Spinal cord (tissue), 9 donors: ENCODE measurements at regions not wholly inside any gene's neighbourhood (a gene's known extent, or its start where the extent isn't known, plus 50 kb on each side); places are given as distances from the start of the nearest gene placed in this dataset.
"Not testable (repeated sequence)": the region's sequence is repeated elsewhere in the genome, so short reads cannot be mapped to it uniquely, and the experiment has no call there.

Experiments
- DNase-seq, 6 donors: peaks; one replicate each; pipeline versions ENCODE4 v3.0.0 to v3.0.0-alpha.2; 2013 to 2015; ENCODE audit warnings: low spot score in 6 of 6, low read depth in 4 of 6
- H3K27ac ChIP-seq: one replicate; pipeline ENCODE4 v1.5.1; 2013; ENCODE audit warnings: low read depth, low read length, control low read depth
- H3K27me3 ChIP-seq: one replicate; pipeline ENCODE4 v1.6.1; 2013; ENCODE audit warnings: low read length; ENCODE audit not compliant: control insufficient read depth, insufficient read depth
- H3K36me3 ChIP-seq: one replicate; pipeline ENCODE4 v1.6.1; 2013; ENCODE audit warnings: low read length; ENCODE audit not compliant: control insufficient read depth, insufficient read depth
- H3K4me1 ChIP-seq: one replicate; pipeline ENCODE4 v1.6.1; 2013; ENCODE audit warnings: low read length; ENCODE audit not compliant: control insufficient read depth, insufficient read depth
- H3K4me3 ChIP-seq: one replicate; pipeline ENCODE4 v1.5.1; 2013; ENCODE audit warnings: low read depth, low read length, control low read depth
- H3K9me3 ChIP-seq: one replicate; pipeline ENCODE4 v1.6.1; 2013; ENCODE audit warnings: low read length; ENCODE audit not compliant: control insufficient read depth, insufficient read depth
- WGBS: methylation state at CpG from one replicate; pipeline ENCODE4 v1.1.5; 2013; ENCODE audit warnings: missing lambda C conversion rate; ENCODE audit not compliant: insufficient coverage; 5-methylcytosine and 5-hydroxymethylcytosine counted together
- donor health status: healthy.

GRCh38 chr9:126171641-126172040 lies 155.0 kb upstream of the MVB12B start:
- no peaks in the 10 kb centered on the region for H3K27me3 ChIP-seq
- DNase-seq, result no peak
- H3K36me3 ChIP-seq, result no peaks in the 10 kb centered on the region
- H3K9me3 ChIP-seq, result peaks cover 2% of the 10 kb centered on the region
- no peak overlapping the region for H3K27ac ChIP-seq
- H3K4me1 ChIP-seq, result no peaks in the 10 kb centered on the region
- no peak overlapping the region for H3K4me3 ChIP-seq
- WGBS, result no CpG with 5 or more reads among the region's 8 CpGs

GRCh38 chr9:126173401-126173800 lies 153.2 kb upstream of the MVB12B start:
- Histone ChIP-seq H3K36me3 (no peaks in the 10 kb centered on the region), H3K27ac (no peak overlapping the region), H3K27me3 (no peaks in the 10 kb centered on the region), H3K4me1 (no peaks in the 10 kb centered on the region), H3K9me3 (peaks cover 2% of the 10 kb centered on the region), H3K4me3 (no peak overlapping the region)
- DNase-seq, result no peak
- WGBS, result 83% methylated on average over 6 of the region's 7 CpGs

- 97% methylated on average over 4 of the region's 4 CpGs for WGBS
Measured at GRCh38 chr9:126173929-126174328, 152.7 kb upstream of the MVB12B start.

DNA sequence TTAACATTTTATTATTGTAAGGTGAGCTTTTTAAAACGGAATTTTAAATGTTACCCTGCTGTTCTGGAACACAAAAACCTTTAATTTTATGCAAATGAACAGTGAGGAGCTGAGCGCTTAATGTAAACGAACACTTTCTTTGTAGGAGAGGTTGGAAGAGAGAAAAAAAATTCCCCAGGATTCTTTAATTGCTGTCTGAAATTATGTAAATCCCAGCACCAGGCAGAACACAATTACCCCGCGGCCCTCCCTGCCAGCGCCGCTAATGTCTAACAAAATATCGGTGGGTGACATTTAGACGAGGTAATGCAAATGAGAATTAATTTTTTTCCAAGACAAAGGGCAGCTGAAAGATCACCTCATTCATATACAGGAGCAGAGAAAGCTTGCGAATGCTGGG lies 143.4 kb upstream of the MVB12B start:
- Histone ChIP-seq H3K9me3 (peaks cover 8% of the 10 kb centered on the region), H3K4me3 (no peak overlapping the region), H3K27me3 (no peaks in the 10 kb centered on the region), H3K36me3 (no peaks in the 10 kb centered on the region), H3K4me1 (no peaks in the 10 kb centered on the region), H3K27ac (no peak overlapping the region)
- peak in 1 of 6 donors; percentile 85 for DNase-seq
- WGBS, result no CpG with 5 or more reads among the region's 10 CpGs

More at GRCh38 chr9:126173929-126174328, 152.7 kb upstream of the MVB12B start:
- Histone ChIP-seq H3K9me3 (peaks cover 2% of the 10 kb centered on the region), H3K27ac (no peak overlapping the region), H3K4me3 (no peak overlapping the region), H3K36me3 (no peaks in the 10 kb centered on the region), H3K27me3 (no peaks in the 10 kb centered on the region), H3K4me1 (no peaks in the 10 kb centered on the region)
- no peak for DNase-seq

DNA sequence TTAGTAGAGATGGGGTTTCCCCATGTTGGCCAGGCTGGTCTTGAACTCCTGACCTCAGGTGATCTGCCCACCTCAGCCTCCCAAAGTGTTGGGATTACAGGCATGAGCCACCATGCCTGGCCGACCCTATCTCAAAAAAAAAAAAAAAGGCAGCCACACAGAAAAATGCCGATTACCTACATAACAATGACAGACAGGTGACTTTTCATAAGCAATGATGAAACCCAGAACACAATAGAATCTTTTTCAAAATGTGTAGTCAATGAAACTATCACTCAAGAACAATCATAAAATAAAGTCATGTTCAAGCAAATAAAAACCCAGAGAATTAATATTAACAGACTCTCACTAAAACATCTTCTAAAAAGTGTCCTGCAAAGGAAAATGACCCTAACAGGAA lies 135.6 kb upstream of the MVB12B start:
- H3K36me3 ChIP-seq, H3K27ac ChIP-seq, DNase-seq, H3K4me1 ChIP-seq, H3K9me3 ChIP-seq, H3K4me3 ChIP-seq, H3K27me3 ChIP-seq: not testable (repeated sequence)
- 60% methylated on average over 1 of the region's 2 CpGs for WGBS

DNA sequence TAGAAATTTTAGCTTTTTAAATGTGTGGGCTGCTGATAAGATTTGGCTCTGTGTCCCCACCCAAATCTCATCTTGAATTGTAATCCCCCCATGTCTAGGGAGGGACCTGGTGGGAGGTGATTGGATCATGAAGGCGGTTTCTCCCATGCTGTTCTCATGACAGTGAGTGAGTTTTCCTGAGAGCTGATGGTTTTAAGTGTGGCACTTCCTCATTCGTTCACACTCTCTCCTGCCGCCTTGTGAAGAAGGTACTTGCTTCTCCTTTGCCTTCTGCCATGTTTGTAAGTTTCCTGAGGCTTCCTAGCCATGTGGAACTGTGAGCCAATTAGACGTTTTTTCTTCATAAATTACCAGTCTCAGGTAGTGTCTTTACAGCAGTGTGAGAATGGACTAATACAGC lies 127.8 kb upstream of the MVB12B start:
- Histone ChIP-seq H3K27ac (no peak overlapping the region), H3K9me3 (no peaks in the 10 kb centered on the region)
- WGBS, result 60% methylated on average over 1 of the region's 4 CpGs

DNA sequence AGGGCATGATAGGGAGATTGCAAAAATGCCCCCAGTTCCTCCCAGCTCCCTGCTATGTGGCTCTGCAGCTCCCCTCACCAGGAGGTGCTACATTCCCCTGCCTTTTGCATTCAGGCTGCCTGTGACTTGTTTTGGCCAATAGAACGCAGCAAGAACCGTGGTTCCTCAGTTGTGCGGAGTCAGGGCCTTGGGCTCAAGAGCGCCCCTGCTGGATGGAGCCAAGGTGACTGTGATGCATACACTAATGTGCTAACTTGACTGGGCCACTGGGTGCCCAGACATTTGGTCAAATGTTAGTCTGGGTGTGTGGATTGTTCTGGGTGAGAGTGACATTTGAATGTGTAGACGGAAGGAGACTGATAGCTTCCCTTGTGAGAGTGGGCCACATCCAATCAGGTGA lies 123.3 kb upstream of the MVB12B start:
- no peaks in the 10 kb centered on the region for H3K27me3 ChIP-seq
- H3K9me3 ChIP-seq, result no peaks in the 10 kb centered on the region
- no peak for DNase-seq
- 93% methylated on average over 5 of the region's 5 CpGs for WGBS
- H3K36me3 ChIP-seq, result no peaks in the 10 kb centered on the region
- peaks cover 8% of the 10 kb centered on the region for H3K4me1 ChIP-seq
- H3K4me3 ChIP-seq, result no peak overlapping the region
- no peak overlapping the region for H3K27ac ChIP-seq

More for the DNA sequence above, 127.8 kb upstream of the MVB12B start:
- no peaks in the 10 kb centered on the region for H3K27me3 ChIP-seq
- H3K4me3 ChIP-seq, result no peak overlapping the region
- no peaks in the 10 kb centered on the region for H3K4me1 ChIP-seq
- DNase-seq, result no peak
- H3K36me3 ChIP-seq, result no peaks in the 10 kb centered on the region

DNA sequence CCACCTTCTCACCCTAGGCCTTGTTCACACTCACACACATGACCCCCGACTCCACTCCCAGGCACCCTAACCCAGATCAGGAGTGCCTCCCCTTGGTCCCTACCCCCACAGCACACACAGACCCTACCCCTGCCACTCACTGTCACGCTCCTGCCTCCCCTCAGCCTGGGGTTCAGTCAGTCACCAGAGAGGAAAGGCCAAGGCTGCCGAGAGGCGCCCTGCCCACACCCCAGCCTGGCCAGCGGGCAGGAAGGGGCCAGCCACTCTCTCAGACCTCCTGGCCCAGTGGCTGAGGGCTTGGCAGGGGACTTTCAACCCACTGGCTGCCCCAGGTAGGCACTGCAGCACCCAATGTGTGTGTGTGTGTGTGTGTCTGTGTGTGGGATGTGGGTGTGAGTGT lies 122.4 kb upstream of the MVB12B start:
- H3K9me3 ChIP-seq, result no peaks in the 10 kb centered on the region
- H3K27ac ChIP-seq, result no peak overlapping the region
- no peaks in the 10 kb centered on the region for H3K36me3 ChIP-seq
- 98% methylated on average over 5 of the region's 5 CpGs for WGBS
- no peaks in the 10 kb centered on the region for H3K27me3 ChIP-seq
- no peak for DNase-seq
- H3K4me3 ChIP-seq, result no peak overlapping the region
- H3K4me1 ChIP-seq, result peaks cover 8% of the 10 kb centered on the region

GRCh38 chr9:126204708-126205225 lies 121.9 kb upstream of the MVB12B start:
- Histone ChIP-seq H3K4me1 (peaks cover 8% of the 10 kb centered on the region), H3K4me3 (no peak overlapping the region), H3K27ac (no peak overlapping the region), H3K27me3 (no peaks in the 10 kb centered on the region), H3K9me3 (no peaks in the 10 kb centered on the region), H3K36me3 (no peaks in the 10 kb centered on the region)
- 77% methylated on average over 2 of the region's 2 CpGs for WGBS
- DNase-seq, result no peak

- Histone ChIP-seq H3K27me3 (no peaks in the 10 kb centered on the region), H3K4me3 (no peak overlapping the region), H3K27ac (no peak overlapping the region), H3K4me1 (peaks cover 8% of the 10 kb centered on the region), H3K9me3 (no peaks in the 10 kb centered on the region), H3K36me3 (no peaks in the 10 kb centered on the region)
- WGBS, result 11% methylated on average over 1 of the region's 7 CpGs
- DNase-seq, result peak in 1 of 6 donors; percentile 37
Measured at GRCh38 chr9:126205265-126205664, 121.4 kb upstream of the MVB12B start.
